GM18858 (cell line): ENCODE measurements at regions not wholly inside any gene's neighbourhood (a gene's known extent, or its start where the extent isn't known, plus 50 kb on each side); places are given as distances from the start of the nearest gene placed in this dataset.
"Not testable (repeated sequence)": the region's sequence is repeated elsewhere in the genome, so short reads cannot be mapped to it uniquely, and the experiment has no call there.

Experiments
- ATAC-seq: cut with Tn5 transposase; IDR thresholded peaks from one replicate; pipeline ENCODE4 v1.9.1; 2021; ENCODE audit not compliant: unreplicated experiment

DNA sequence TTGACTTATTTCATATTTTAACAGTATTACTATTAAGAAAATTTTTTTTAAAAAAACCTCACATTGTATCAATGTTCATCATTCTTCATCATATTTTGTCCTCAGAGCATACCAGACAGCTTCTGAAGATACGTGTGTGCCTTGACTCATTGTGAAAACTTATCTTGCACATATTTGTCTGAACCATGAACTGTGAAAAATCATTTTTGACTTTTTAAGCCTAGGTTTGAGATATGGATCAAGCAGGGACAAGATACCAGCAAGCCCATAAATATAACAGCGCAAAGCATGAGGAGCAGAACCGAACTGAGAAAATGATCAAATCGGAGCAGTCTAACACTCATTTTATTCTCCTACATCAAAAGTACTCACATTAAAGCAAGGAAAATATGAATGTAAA lies 506.0 kb downstream of the BRINP3 start:
- ATAC-seq: no peak

DNA sequence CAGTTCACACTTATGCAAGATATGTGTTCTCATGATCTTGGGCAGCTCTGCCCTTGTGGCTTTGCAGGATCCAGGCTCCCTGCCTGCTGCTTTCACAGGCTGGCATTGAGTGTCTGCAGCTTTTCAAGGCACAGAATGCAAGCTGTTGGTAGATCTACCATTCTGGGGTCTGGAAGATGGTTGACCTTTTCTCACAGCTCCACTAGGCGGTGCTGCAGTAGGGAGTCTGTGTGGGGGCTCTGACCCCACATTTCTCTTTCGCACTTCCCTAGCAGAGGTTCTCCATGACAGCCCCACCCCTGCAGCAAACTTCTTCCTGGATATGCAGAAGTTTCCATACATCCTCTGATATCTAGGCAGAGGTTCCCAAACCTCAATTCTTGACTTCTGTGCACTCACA lies 500.5 kb downstream of the BRINP3 start:
- ATAC-seq: no peak

DNA sequence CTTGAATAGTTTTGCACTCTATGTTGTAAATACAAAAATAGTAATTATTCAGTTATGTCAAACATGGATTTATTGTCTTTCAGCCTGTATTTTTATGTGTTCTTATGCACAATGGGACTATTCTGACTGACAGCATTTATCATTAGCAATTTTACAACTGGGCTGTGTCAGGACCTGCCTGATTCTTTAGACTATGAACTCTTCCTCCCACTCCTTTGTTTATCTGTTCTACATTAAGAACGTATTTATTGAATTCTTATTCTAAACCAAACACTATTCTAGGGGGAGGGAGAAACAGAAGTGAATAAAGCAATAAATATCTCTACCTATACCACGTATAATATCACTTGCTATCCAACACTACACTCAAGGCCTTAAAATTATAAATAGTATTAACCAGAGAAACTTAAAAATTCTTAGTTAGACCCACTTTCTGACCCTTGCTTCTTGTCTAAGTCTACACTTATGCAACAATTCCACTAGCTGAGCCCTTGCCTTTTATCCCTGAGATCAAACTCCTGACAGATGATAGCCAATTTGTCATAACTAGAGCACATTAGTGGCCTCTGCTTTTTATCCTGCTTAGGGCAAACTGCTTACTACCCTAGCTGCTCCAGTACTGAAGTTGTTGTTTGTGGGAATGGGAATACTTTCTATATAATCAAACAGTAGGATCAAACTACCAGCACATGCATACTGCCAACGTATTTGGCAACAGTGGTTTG lies 494.3 kb downstream of the BRINP3 start:
- no peak for ATAC-seq

DNA sequence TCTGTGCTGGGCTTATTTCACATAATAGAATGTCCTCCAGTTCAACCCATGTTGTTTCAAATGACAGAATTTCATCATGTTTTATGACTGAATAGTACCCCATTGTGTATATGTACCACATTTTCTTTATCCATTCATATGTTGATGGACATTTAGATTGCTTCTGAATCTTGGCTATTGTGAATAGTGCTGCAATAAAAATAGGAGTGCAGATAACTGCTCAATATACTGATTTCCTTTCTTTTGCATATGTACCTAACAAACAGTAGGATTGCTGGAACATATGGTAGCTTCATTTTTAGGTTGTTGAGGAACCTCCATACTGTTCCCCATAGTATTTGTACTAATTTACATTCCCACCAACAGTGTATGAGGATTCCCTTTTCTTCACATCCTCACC lies 491.1 kb downstream of the BRINP3 start:
- no peak for ATAC-seq

- ATAC-seq: no peak
Observed at GRCh38 chr1:189987509-189987908, 490.2 kb downstream of the BRINP3 start.

GRCh38 chr1:189992856-189993255 lies 484.8 kb downstream of the BRINP3 start:
- no peak for ATAC-seq

- ATAC-seq: no peak
Observed at GRCh38 chr1:190000365-190000872, 477.2 kb downstream of the BRINP3 start.

DNA sequence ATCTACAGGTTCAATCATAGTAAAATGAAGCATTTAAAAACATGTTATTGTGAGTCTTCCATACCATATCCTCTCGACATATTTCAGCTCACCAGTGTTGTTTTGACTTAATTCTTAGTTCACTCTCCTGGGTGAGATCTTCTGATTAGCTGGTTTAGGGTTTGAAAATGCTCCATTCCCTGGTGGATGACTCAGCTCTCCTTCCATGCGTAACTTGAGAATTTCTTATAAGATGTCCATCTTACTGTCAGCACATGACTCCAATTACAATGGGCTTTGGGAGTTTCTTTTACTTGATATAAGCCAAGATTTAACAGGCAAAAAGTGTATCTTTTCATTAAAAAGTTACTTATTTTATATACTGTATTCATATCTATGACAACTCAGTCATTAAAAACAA lies 476.5 kb downstream of the BRINP3 start:
- no peak for ATAC-seq

DNA sequence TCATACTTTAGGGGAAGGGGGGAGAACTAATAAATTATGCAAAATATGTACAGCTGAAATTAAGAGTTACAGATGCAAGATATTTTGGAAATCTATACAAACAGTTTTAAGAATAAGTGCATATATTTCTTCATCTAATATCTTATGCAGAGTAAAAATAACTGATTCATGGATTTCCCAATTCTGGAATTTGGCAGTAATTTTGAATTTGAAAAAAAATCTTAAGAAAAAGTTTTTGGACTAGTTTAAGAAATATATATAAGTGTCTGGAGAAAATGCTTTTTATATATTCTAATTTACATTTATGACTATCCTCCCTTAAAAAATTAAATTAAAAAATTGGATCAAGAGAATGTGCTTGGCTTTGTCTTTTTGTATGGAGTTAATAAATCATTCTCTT lies 474.3 kb downstream of the BRINP3 start:
- no peak for ATAC-seq

DNA sequence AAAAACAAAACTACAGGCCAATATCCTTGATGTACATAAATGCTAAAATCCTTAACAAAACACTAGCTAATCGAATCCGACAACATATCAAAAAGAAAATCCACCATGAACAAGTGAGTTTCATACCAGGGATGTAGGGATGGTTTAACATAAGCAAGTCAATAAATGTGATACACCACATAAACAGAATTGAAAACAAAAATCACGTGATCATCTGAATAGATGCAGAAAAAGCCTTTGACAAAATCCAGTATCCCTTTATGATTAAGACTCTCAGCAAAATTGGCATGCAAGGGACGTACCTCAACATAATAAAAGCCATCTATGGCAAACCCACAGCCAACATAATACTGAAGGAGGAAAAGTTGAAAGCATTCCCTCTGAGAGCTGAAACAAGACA lies 466.1 kb downstream of the BRINP3 start:
- ATAC-seq: no peak

DNA sequence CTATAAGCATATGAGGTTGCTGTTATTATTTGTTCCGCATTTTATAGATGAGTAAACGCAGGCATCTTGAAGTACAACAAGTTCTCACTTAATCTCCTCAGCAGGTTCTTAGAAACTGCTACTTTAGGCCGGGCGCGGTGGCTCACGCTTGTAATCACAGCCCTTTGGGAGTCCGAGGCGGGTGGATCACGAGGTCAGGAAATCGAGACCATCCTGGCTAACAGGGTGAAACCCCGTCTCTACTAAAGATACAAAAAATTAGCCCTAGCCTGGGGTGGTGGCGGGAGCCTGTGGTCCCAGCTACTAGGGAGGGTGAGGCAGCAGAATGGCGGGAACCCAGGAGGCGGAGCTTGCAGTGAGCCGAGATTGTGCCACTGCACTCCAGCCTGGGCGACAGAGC lies 458.5 kb downstream of the BRINP3 start:
- not testable (repeated sequence) for ATAC-seq

DNA sequence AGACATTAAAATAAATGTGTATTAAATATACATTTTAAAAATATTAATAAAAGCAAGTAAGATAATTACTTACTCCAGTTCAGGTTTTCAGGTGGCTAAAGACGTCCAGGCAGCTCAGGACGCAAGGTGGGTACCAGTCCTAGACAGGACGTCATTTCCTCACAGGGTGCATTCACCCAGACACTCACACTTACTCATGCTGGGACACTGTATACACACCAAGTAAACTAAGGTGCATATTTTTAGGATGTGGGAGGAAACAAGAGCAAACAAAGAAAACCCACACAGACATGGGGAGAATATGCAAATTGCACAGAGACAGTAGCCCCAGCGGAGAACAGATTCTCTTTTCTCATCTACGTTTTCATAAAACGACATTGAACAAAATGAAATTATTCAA lies 457.9 kb downstream of the BRINP3 start:
- no peak for ATAC-seq

DNA sequence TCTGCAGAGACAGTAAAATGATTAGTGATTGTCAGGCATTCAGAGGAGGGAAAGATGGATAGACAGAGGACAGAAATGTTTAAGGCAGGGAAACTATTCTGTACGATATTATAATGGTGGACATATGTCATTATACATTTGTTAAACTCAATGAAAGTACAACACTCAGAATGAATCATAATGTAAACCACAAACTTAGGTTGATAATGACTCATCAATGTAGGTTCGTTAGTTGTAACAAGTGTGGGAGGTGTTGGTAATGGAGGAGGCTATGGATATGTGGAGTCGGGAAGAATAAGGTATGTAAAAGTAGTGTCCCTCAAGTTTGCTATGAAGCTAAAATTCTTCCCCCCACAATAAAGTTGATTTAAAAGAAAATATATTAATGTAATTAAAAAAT lies 455.0 kb downstream of the BRINP3 start:
- peak; percentile 84 for ATAC-seq

DNA sequence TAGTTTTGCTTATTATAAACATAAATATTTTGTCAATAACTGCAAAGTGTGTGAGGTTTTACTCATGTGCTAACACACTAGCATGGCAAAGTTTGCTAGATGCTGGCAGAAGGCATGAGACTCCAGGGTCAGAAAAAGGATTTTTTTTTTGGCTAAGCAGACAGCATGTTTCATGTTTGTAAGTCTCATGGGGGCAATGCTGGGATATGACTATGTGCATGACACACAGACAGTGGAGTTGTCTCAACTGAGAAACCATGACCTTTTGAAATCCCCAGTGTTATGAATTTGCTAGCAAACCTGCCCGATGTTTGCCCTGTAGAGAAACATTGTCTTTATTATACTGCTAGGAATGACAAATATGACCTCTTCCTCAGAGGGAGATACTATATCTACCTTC lies 448.2 kb downstream of the BRINP3 start:
- no peak for ATAC-seq

- ATAC-seq: no peak
Observed at GRCh38 chr1:190043655-190044054, 434.0 kb downstream of the BRINP3 start.

- no peak for ATAC-seq
Observed at GRCh38 chr1:190046231-190046630, 431.4 kb downstream of the BRINP3 start.
